Activated gamma-delta T cell (primary cell): ENCODE measurements at regions not wholly inside any gene's neighbourhood (a gene's known extent, or its start where the extent isn't known, plus 50 kb on each side); places are given as distances from the start of the nearest gene placed in this dataset.

Source experiments
- DNase-seq: peaks from one replicate; lab custom pipeline; 2025; lab: John Stamatoyannopoulos, UW

DNA sequence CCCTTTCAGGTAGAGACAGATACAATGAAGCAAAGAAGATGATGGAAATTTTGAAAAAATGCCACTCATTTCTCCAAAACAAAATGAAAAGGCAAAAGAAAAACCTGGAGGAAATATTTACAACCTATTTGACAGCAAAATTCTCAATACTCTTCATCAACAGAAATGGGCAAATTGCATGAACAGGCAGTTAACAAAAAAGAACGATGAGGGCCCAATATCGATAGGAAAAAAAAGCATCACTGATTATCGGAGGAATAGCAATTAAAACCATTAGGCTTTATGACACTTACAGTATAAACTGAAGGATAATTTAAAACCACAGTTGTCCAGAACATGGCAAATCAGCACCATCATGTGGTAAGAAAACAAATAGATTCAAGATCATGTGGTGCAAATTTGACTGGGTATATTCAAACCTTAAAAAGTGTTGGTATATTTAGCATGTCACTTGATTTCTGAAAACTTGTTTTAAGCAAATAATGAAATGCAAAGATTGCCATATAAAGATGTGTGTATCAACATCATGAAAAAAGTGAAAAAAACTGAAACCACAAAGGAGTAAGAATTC lies 222.9 kb downstream of the BRD1 start:
- no peak for DNase-seq

- DNase-seq: no peak
Measured at GRCh38 chr22:49603016-49603415, 224.7 kb downstream of the BRD1 start.

GRCh38 chr22:49602481-49602880 lies 225.2 kb downstream of the BRD1 start:
- DNase-seq: no peak

DNA sequence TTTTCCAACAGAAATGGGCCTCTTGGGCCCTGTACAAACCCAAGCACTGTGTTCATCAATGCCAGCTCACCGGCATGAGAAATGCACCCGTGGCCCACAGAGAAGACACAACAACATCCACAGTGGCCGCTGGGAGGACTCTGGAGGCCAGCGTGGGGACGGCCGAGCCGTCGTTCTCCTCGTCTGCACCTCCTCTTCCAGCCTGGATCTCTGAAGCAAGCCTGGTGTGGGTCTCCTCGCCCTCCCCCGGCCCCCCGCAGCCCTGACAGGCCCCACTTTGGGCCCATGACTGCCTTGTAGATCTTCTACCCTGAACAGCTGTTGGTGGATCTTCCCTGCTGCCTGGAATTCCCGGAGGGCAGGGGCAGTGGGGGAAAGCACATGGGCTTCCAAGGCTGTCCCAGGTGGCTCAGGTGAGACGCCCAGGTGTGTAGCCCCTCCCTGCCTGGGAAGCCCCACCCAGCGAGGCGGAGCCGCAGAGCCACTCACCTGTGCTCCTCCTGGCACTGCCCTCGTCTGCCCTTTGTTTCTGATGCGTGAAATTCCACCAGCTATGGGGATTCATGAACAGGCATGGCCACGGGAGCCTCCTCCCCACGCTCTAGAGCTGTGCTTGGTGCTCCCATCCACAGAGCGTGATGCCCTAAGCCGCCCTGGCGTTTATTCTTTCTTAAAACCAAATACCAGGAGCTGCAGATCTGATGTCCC lies 225.9 kb downstream of the BRD1 start:
- no peak for DNase-seq

DNA sequence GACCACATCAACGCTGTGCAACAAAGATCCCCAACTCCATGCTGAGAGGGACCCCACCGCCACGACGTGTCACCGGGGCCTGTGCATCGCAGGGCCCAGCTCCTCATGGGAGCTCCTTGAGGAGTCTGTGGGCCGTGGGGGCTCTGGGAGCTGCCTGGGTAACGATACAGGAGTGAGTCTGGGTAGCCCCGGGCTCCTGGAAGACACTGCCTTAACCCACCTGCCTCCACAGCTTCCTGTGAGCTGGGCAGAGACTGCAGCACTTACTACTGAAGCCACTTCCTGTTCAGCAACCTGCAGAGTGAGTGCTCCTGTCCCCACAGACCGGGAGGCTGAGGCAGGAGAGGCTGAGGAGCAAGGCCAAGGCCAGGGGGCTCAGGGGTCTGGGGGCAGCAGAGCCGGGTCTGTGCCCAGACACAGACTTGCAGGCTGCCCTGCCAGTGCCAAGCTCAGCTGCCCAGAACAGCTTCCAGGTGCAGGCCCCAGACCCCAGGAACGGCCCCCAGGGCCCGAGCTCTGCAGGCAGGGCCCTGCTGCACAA lies 226.7 kb downstream of the BRD1 start:
- DNase-seq: no peak

DNA sequence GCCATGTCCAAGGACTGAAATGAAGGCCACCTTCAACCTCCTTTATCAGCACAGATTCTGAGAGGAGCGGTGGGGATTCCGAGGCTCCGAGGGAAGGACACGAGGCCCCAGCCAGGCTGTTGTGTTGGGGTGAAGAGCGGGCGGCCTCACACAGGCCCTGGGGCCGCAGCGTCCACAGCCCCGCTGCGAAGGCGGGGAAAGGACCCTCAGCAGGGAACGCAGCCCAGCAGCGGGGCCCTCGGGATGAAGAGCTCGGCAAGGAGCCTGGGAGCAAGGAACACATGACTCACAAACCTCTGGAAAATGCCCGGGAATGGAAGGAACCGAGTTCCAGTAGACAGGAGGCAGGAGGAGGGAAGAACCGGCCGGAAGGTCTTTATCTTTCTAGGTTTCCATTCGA lies 227.2 kb downstream of the BRD1 start:
- DNase-seq: no peak

- no peak for DNase-seq
Measured at GRCh38 chr22:49599691-49600455, 227.8 kb downstream of the BRD1 start.

GRCh38 chr22:49599039-49599438 lies 228.6 kb downstream of the BRD1 start:
- no peak for DNase-seq

DNA sequence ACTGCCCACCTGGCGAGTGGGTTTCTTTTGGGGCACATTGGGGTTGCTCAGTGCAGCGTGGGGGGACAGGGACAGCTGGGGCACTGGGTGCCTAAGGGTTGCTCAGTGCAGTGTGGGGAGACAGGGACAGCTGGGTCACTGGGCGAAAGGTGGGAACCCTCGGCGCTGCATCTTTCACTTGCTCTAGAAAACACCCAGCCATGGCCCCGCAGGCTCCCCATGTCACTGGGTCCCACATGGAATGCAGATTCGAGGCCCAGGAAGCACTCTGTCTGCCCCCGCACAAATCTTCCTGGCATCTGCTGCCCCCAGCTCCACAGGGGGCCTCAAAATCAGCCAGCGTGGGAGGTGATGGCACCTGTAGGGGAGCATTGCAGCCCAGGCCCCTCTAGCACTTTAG lies 229.3 kb downstream of the BRD1 start:
- DNase-seq: no peak

- no peak for DNase-seq
Measured at GRCh38 chr22:49597428-49598039, 230.1 kb downstream of the BRD1 start.

DNA sequence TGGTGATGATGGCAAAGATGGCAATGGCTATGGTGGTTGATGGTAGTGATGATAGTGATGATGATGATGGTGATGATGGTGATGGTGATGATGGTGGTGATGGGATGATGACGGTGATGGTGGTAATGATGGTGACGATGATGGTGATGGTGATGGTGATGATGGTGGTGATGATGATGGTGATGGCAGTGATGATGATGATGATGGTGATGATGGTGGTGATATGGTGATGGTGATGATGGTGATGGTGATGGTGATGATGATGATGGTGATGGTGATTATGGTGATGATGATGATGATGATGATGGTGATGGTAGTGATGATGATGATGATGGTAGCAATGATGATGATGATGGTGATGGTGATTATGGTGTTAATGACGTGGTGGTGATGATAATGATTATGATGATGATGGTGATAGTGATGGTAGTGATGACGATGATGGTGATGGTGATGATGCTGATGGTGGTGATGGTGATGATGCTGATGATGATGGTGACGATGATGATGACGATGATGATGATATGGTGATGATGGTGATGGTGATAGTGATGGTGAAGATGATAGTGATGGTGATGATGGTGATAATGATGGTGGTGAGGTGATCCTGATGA lies 232.1 kb downstream of the BRD1 start:
- no peak for DNase-seq

DNA sequence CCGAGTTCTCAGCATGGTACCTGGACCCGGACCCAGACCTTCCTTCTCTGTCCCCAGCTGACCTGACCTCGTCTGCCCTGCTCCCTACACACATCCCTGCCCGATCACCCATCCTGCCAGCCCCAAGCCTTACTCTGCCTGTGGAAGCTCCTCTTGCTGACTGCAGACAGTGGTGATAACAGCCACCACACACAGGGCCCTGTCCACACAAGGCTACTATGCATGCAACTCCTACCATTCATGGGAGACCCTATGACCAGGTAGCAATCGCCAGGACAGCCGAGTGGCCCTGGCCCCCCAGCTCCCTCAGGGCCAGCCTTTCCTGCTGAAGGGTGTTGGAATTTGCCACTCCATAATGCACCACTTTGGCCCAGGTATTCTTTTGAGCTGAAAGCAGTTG lies 233.6 kb downstream of the BRD1 start:
- DNase-seq: no peak

GRCh38 chr22:49593509-49593908 lies 234.2 kb downstream of the BRD1 start:
- no peak for DNase-seq

DNA sequence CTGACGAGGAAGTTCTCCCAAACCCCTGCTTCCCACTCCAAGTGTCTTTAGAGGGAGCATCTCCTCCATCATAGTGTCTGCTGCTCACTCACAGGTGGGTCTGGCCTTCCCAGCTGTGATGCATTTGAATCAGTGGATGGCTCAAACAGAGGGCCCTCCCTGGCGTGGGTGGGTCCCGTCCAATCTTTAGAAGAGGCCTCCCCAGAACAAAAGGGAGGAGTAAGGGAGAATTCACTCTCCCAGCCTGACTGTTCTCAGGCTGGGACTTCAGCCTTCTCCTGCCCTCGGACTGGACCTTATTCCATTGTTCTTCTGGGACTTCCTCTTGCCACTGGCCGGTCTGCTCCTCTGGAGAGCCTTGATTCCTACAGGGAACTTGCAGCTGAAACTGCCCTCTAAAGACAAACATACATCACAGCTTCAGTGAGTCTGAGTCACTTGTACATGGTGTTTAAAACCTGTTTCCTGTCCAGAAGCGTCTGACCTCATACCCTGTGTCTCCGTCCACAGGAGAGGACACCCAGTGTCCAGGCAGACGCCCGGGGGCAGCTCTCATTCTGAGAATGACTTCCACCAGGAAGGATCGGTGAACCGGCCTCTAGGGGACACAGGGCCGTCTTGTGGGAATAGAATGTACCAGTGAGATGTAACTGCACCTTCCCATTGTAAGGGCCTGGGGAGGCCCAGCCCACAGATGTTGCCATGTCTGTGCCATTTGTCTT lies 234.7 kb downstream of the BRD1 start:
- no peak for DNase-seq

- no peak for DNase-seq
Measured at GRCh38 chr22:49590851-49591445, 236.7 kb downstream of the BRD1 start.

DNA sequence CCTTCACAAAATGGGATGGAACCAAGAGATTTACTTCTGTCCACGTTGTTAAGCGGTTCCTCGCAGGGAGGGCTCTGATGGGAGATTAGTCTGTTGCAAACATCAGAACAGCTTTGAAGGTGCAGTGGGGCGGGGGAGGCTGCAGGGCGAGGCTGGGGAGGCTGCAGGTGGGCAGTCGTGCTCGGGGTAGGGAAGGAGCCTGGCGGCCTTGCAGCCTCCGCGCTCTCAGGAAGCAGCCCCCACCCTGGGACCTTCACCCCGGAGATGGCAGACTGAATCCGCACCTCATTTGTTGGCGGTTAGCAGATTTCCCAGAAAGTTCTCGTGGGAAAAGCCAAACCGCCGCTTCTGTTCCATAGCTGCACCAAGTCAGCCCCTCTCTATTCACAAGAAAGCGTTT lies 237.3 kb downstream of the BRD1 start:
- DNase-seq: no peak

DNA sequence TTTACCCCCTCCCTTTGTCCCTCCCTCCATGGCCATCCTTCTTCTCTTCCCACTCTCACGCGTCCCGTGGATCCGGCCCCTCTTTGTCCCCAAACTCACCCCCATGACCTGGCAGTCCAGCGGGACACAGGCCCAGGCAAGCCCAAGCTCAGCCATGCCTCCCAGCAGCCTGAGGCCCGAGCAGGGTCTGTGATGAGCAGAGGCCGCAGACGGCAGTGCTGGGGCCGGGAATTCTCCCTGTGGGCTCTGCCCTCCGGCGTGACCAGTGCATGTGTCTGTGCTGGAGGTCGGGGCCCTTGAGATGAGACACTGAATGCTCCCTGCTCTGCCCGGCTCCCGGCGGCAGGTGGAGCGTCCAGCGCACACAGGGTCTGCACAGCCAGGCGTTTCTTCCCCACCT lies 237.9 kb downstream of the BRD1 start:
- no peak for DNase-seq

- no peak for DNase-seq
Measured at GRCh38 chr22:49589301-49589700, 238.4 kb downstream of the BRD1 start.

DNA sequence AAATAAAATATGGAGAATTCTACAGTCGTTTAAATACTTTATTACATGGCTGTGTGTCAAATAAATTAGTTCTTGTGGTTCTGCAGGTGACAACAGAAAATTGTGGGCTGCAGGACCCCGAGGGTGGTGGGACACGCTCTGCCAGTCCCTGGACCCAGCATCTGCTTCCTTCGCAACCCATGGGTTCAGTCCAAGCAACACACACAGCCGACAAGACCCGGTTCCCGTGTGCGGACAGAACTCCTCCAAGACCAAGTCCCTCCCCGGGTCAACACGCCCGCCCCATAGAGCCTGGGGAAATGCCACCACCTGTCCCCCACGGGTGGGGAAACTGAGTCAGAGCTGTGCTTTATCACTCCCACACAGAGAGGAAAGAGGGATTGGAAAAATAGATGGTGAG lies 238.9 kb downstream of the BRD1 start:
- no peak for DNase-seq

GRCh38 chr22:49587987-49588386 lies 239.7 kb downstream of the BRD1 start:
- DNase-seq: no peak

DNA sequence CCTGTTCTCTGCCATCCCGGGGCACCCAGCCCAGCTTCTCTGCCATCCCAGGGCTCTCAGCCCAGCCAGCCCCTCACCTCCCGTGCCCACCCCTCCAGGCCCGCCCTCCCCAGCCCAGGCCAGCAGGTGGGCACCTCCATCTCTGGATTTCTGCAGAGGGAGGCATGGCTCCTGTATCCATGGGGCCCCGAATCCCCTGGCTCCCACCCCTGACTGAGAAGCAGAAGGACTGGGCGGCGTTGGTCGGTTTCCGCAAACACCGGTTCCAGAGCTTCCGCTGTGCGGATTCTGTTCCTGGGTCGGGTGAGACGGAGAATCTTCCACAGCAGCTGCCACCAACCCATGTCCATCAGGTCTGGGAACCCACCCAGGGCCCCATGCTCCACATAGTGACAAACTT lies 240.3 kb downstream of the BRD1 start:
- DNase-seq: no peak
